NCI-H1092 treated with DMSO at 0.1 percent for 48 hours (cell line): ENCODE measurements at regions not wholly inside any gene's neighbourhood (a gene's known extent, or its start where the extent isn't known, plus 50 kb on each side); places are given as distances from the start of the nearest gene placed in this dataset.
A peak's percentile ranks its signal among the peaks of the same experiment; 100 is the strongest.

Experiments
- DNase-seq: peaks from one replicate; lab custom pipeline; 2025; lab: John Stamatoyannopoulos, UW

- DNase-seq: no peak
Observed at GRCh38 chr18:45227001-45227742, 388.1 kb upstream of the SLC14A2 start.

- peak; percentile 59 for DNase-seq
Observed at GRCh38 chr18:45228796-45229388, 386.4 kb upstream of the SLC14A2 start.

- no peak for DNase-seq
Observed at GRCh38 chr18:45231617-45232016, 383.7 kb upstream of the SLC14A2 start.

DNA sequence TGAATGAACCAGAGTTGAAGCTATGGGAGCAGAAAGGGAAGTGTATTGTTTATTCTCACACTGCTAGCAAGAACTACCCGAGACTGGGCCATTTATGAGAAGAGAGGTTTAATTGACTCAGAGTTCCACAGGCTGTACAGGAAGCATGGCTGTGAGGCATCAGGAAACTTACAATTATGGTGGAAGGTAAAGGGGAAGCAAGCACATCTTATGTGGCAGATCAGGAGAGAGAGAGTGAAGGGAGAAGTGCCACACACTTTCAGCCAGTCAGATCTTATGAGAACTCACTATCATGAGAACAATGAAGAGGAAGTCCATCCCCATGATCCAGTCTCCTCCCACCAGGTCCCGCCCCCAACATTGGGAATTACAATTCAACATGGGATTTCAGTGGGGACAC lies 383.2 kb upstream of the SLC14A2 start:
- no peak for DNase-seq

- DNase-seq: no peak
Observed at GRCh38 chr18:45236676-45237075, 378.6 kb upstream of the SLC14A2 start.

- DNase-seq: no peak
Observed at GRCh38 chr18:45237343-45238098, 377.8 kb upstream of the SLC14A2 start.

- no peak for DNase-seq
Observed at GRCh38 chr18:45241271-45241670, 374.0 kb upstream of the SLC14A2 start.

- no peak for DNase-seq
Observed at GRCh38 chr18:45241982-45242565, 373.2 kb upstream of the SLC14A2 start.

DNA sequence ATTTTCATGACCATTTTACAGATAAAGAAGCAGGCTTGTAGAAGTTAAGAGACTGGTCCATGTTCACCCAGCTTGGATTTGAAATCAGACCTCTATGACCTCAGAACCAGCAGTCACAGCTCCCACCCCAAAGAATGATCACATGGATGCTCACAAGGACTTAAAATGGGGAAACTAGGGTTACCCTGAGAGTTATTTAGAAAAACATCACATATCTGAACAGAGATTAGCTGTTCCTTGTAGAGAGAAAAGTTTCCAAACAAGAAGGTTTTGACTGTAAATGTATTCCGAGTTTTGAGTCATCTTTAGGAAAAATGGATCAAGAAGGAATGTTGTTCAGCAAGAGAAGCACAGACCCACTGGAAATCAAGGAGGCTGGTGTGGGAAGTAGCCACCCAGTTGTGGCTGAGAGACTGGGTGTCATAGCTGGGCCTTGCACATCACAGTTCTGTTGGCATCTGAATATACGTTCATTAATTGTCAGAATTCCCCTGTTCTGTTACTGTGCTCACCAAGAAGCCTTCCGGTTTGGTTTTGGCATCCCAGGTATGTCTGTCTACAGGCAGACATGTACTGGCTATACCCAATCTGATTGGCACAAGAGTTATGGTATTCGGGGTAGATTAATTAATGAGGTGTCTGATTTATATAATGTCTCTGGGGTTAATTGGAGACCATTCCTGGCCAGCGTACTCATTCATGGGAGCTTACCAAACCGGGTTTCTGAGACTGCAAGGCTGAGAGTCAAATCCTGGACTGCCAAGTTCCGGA lies 371.8 kb upstream of the SLC14A2 start:
- DNase-seq: no peak

DNA sequence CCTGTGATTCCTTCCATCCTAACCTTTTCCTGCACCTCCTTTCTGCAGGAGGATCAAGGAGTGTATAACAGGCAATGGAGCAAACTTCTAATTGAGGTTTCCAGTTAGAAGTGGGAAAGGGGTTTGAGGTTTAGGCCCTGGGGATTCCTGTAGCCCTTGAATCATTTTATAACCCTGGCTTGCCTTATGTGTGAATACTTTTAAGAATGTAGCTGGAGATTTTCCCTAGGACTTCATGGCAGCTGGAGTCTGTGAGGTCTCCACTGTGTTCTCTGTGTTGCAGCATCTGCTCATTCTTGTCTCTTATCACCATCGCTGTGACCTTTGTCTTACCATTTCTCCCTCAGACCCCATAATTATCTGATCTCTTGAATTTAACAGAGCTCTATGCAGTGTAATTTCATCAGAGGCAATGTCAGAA lies 370.2 kb upstream of the SLC14A2 start:
- DNase-seq: no peak

DNA sequence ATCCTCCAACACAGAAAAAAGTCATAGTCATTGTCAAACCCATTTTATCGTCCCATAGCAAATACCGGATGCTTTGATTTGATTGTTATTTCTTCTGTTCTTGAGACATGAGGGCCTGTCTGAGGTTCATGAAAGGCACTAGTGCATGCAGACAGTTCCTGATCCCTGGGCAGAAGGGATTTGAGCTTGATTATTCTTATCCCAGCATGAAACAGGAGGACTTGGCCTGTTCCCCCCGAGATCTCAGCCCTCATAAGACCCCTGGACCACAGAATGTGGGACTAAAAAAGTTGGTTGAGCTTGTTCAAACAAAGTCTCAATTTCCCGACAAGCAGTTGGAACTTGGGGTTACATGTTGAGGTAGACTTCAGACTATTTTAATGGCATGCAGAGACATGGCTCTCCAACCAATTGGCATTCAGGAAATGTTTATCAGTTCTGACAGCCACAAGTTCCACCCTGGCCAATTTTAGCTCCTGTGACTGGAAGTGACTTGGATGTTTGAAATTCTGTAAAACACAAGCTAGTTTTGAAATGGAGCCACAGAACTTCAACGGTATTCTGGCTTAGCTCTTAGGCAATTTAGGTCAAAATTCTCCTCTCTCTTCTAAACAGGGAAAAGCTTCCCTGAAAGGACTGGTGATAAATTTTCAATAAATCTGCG lies 366.9 kb upstream of the SLC14A2 start:
- no peak for DNase-seq

- DNase-seq: no peak
Observed at GRCh38 chr18:45249246-45249661, 366.0 kb upstream of the SLC14A2 start.

DNA sequence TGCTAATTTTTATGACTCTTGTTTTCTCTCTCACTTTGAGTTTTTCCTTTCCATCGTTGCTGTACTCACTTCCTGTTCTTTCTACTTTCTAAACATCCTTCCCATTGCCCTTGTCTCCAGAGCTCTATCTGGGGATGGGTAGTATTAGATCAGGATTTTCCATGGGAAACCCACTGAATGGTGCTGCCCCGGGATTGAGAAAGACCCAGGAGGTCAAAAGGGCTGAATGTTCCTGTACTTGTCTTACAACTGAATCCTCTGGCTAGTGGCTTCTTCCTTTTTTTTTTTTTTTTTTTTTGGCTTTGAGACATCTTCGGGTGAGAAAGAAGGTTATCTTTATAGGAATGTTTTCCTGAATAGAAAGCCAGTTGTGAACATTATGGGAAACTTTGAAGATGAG lies 364.8 kb upstream of the SLC14A2 start:
- no peak for DNase-seq

GRCh38 chr18:45251236-45251635 lies 364.0 kb upstream of the SLC14A2 start:
- no peak for DNase-seq

- no peak for DNase-seq
Observed at GRCh38 chr18:45252474-45252873, 362.8 kb upstream of the SLC14A2 start.

DNA sequence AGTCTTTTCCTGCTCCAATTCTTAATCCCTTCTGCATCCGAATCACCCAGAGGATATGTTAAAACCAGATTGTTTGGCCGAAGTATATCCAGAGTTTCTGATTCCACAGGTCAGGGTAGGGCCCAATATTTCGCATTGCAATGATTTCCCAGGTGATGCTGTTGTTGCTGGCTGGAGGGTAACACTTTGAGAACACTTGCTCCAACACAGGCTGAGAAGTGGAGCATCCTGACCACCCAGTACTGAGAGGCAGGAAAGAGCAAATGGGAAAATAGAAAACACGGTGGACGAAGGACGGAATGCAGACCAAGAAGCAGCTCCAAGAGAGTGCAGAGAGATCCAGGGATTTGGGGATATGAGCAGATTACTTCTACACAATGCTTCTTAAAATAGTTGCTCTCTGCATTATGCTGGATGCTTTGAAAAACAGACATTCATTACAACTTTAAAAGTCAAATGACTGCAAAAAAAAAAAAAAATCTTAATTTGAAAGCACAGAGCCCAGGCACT lies 362.2 kb upstream of the SLC14A2 start:
- no peak for DNase-seq

DNA sequence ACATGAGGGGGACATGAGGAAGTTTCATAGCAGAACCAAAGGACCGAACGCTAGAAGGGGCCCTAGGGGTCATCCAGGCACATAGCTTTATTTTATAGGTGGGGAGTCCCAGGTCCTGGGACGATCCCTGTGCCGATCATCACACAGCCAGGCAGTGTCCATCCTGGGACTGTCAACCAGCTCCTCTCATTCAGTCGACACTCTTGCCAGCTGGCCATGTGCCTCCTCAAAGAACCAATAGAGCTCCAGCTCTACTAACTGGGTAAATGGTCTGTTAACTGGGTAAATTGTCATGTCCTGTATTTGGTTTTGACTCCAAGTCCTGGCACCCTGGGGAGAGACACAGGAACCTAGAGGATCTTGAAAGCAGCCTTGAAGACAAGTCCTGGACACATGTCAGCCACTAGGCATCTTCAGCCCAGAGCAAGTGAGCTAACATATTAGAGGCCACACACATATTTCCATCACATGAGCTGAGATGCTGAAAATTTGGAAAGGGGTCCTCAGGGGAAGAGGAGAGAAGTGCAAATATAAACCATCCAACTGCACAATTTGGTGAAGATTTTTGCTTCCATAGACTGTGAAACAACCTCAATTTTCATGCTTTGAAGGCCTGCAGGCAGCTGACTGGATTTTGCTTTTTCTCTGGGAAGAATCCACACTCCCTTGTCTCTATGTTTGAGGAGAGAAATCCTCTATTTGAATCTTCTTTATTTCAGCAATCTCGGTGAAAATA lies 361.1 kb upstream of the SLC14A2 start:
- DNase-seq: no peak

DNA sequence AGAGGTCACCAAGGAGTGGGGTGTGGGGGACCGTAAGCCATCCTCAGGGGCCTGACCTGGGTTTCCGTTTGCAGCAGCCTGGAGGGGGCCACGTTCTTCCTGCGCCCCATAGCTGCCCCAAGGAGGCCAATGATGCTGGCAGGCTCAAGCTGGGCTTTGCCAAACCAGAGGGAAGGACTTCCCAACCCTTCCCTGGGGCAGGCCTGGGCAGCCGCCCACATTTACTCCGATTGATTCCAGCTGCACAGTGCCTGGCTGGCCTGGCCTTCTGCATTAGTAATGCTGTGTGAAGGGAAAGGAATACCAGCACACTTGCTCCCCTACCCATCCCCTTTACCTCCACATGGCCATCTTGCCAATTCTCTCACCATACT lies 360.6 kb upstream of the SLC14A2 start:
- no peak for DNase-seq

GRCh38 chr18:45255197-45255890 lies 359.9 kb upstream of the SLC14A2 start:
- DNase-seq: peak; percentile 85

DNA sequence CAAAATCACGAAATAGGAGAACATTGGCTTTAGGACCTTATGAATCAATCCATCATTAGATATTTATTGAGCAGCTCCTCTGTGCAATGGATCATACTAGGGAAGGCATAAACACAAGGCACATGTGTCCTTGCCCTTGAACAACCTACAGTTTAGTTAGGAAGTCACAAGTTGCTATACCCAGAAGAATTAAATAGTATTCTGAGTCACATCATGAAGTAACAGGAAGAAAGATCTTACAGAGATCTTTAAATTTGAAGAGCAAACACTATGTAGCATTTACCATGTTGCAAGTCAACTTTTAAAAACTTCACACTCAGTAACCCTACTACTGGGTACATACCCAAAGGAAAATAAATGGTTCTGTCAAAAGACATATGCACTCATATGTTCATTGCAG lies 355.2 kb upstream of the SLC14A2 start:
- DNase-seq: no peak
